Uterus (tissue), 2 donors: ENCODE measurements at regions not wholly inside any gene's neighbourhood (a gene's known extent, or its start where the extent isn't known, plus 50 kb on each side); places are given as distances from the start of the nearest gene placed in this dataset.

Experiments
- CTCF ChIP-seq, 4 experiments: fragments of 200-600 bp in 2 of 4; fragments of 450-650 bp in 2 of 4; sonication (generic) in 2 of 4; IDR thresholded peaks; one replicate each; pipeline ENCODE4 v1.5.1; 2016 to 2019; ENCODE audit warnings: antibody characterized with exemption in 4 of 4, mild to moderate bottlenecking in 2 of 4, moderate library complexity in 1 of 4
- POLR2A ChIP-seq, 2 donors: fragments of 450-650 bp; IDR thresholded peaks; one replicate each; pipeline ENCODE4 v1.6.1; 2016; ENCODE audit warnings: antibody characterized with exemption in 2 of 2, mild to moderate bottlenecking in 1 of 2, moderate library complexity in 1 of 2

- TF ChIP-seq CTCF (IDR thresholded peaks at IDR 0.05) (no peak), POLR2A (IDR thresholded peaks at IDR 0.05) (no peak)
These were observed 504.9 kb downstream of the NR2F1-AS1 start for GRCh38 chr5:93076096-93076495.
